Limb (tissue), 2 donors: ENCODE measurements at regions not wholly inside any gene's neighbourhood (a gene's known extent, or its start where the extent isn't known, plus 50 kb on each side); places are given as distances from the start of the nearest gene placed in this dataset.
"Not testable (repeated sequence)": the region's sequence is repeated elsewhere in the genome, so short reads cannot be mapped to it uniquely, and the experiment has no call there.

Experiments used
- DNase-seq, 2 donors: peaks; one replicate each; pipeline ENCODE4 v3.0.0-alpha.2; 2016; ENCODE audit errors: extremely low spot score in 2 of 2

DNA sequence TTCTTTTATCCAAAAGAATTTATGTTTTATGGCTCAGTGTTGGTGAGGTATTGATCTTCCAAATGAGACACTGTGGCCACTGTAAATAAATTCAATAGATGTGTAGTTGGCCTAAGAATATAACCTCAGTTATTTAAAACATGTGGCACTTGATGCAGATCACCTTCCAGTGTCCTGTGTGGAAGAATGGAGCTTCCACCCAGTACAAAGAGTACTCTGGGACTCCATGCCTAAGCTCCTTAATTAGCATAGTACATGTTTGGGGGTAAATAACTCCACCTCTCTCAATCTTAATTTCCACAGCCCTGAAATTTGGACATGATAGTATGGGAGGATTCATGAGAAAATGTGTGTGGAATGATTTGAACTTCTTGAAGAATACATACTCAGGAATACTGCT lies 105.7 kb downstream of the SPDYE17 start:
- DNase-seq, result not testable (repeated sequence)

DNA sequence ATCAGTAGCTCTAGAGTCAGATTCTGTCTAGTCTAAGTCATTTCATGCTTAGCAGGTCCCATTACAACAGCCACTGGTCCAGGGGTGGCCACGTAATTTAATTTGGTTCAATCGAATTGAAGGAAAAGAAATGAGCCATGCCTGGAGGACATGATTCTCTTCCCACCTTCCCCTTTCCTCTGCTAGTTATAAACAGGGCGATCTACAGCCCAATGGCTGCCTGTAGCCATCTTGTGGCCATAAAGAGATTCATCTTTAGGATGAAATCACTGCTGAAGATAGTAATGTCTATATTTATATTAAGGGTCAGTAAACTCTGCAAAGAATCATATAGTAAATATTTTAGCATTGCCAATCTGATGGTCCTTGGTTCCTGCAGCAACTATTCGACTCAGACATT lies 107.4 kb downstream of the SPDYE17 start:
- DNase-seq, result not testable (repeated sequence)

DNA sequence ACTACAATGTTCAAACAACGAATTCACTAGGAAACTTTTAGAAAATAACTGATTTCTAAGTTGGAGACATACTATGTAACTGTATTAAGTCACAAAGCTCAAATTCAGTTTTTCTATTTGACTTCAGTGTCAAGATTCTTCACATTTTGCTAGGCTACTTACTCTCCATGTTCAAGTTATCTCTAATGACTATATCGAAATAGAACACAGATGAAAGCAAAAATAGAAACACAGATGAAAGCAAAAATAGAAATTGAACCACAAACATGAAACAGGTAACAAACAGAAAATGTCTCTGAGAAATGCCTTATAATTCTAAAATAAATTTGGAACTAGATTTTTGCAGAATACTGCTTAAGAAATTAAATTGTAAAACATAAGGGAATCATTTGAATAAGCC lies 113.5 kb downstream of the SPDYE17 start:
- DNase-seq, result not testable (repeated sequence)

DNA sequence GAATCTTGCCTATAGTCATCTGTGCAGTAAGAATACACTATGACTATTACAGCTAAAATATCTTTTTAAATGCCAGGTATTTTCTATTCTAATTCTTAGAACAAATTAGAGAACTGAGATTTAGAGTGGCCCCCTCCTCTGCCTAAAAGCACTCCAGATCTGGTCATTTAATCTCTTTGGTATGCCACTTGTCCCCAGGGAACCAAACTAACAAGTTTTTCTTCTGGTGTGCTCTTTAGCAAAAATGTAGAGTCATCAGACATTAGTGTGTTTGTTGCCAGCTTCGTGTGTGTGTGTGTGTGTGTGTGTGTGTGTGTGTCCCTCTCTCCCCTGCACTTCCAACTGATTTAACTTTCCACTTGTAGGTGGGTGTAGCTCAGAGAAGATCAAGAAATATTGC lies 117.8 kb downstream of the SPDYE17 start:
- not testable (repeated sequence) for DNase-seq

DNA sequence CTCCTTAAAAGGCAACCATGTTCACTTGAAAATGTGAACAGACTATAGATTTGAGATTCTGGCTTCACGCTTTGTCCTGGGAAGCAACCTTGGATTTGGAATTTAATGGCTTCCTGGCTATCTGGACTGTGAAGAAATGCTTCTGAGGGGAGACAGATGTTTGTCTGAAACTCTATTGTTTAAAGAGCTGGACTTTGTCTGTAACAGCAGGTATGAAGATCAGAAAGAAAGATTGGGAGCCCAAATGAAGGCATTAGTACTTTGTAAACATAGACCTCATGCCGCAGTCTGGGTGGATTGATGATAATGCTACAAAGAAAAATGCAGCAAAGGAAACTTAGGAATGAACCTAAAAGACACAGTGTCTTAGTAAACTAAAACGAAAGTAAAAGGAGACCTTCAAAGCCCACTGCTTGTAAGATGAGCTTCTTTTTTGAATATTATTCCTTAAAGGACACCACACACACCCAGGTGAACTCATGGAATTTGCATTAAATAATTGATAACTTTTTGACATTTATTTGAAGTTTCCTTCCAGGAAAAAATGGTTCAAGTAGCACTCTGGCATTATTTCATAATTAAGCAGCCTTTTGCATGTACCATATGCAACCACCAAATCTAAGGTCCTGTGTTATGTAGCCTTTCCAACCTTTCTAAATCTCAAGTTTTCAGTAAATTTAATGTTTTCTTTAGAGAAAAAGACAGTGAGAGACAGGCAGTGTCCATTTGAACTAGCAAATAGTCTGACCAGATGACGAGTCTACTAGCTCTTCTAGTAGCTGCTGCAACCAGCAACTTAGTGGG lies 119.9 kb downstream of the SPDYE17 start:
- not testable (repeated sequence) for DNase-seq

DNA sequence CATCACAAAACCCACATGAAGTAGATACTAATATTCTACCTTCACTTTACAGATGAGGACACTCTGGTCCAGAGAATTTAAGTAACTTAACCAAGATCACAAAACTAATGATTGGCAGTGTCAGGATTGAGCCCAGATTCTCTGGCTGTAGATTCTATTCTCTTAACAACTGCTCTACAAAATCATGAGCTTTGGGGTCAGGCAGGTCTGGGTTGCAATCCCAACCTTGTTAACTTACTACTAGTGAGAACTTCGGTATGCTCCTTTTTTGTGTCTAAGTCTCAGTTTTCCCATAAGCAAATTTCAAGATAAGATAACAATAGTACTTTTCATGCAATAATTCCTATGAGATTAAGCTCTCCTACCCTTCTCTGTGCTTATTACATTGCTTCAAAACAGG lies 127.5 kb downstream of the SPDYE17 start:
- DNase-seq, result not testable (repeated sequence)

DNA sequence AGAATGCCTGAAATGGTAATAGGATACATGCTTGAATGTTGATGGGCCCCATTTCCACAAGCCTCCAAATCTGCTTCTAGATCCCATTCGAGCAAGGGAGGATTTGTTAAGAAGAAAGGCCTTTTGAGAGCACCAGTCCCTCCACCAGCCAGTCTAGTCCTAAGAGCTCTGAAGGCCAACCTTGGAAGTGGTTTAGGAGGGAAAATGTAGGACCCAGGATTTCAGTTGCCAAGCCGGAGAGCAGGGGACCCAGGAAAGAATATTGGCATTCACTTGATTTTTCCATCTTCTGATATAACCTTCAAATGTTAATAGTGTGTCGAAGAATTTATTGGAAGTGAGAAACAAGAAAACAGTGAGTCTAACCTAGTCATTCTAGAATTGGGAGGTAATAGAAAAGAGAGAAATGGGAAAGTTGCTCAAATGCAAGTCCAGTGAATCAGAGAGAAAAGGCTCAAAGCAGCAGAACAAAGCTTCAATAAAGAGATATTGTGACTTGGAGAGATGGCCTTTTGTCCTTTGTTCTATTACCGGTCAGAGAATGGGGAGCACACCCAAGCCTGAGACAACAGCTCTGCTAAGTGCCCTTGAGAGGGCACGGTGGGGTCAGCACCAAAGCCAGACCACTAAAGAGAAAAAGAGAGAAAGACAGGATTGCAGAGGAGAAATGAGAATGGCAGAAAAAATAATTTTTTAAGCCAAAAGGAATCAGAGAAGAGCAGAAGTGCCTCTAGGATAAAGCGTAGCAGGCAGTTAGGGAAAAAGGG lies 130.0 kb downstream of the SPDYE17 start:
- DNase-seq, result not testable (repeated sequence)

DNA sequence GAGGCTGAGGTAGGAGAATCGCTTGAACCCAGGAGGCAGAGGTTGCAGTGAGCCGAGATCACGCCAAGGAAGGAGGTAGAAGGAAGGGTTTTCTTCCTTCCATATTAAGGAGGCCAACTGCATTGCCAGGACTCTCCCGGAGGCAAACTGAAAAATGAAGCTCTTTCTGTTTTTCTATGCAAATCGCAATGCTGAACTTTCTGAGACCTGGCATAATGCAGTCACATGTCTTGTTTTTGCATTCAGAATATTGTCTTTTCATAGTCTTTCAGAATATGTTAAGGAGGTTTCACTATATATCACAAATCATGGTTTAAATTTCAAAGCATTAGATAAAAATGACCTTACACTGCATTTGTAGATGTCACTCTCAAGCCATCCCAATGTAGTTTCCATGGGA lies 133.4 kb downstream of the SPDYE17 start:
- not testable (repeated sequence) for DNase-seq

DNA sequence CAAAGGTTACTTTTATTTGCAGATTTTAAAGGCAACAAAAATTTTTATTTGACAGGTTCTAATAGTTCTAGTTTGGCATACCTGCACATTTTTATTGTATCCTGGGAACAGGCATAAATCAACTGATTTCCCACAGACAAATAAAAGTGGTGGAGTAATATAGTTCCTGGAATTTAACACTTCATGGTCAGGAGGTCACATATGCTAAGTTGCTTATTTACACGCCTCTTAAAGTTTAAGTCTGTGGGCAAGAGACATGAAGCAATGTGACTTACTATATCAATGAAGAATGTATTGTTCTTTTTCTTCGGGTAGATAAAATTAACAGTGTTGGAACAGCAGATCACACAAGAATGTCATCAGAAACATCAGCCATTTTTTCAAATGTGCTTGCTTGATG lies 135.2 kb downstream of the SPDYE17 start:
- not testable (repeated sequence) for DNase-seq

DNA sequence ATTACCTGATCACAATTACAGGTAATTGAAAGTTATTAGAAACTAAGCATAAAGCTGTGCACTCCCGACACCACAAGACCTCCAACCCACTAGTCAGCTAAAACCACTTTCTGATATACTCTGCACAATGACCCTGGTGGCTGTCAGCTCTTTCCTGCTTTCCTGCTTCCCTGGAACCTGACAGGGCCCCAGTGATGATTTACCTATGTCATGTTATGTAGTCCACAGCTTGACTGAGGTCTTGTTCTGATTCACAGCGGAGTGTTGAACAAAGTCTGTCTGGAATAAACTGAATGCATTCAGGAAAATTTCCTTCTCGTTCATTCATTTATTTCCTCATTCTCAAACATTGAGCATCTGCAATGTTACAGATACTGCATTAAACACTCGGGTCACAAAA lies 136.5 kb downstream of the SPDYE17 start:
- not testable (repeated sequence) for DNase-seq

DNA sequence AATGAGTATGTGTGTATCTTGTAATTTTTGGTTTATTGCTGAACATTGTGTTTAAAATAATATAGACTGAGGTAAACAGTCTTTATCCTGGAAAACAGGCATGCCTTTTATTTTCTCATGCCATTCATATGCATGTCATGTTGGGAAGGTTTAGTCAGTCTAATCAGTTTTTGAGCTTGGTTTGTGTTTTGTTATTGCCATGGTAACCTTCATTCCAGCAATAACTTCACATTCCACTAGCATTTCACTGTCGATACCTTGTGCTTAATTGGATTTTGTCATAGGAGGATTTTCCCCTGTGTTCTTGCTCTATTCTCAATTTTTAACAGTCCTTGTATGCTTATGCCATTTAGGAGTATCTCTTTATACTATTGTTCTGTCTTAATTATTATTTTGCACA lies 140.4 kb downstream of the SPDYE17 start:
- DNase-seq, result not testable (repeated sequence)

DNA sequence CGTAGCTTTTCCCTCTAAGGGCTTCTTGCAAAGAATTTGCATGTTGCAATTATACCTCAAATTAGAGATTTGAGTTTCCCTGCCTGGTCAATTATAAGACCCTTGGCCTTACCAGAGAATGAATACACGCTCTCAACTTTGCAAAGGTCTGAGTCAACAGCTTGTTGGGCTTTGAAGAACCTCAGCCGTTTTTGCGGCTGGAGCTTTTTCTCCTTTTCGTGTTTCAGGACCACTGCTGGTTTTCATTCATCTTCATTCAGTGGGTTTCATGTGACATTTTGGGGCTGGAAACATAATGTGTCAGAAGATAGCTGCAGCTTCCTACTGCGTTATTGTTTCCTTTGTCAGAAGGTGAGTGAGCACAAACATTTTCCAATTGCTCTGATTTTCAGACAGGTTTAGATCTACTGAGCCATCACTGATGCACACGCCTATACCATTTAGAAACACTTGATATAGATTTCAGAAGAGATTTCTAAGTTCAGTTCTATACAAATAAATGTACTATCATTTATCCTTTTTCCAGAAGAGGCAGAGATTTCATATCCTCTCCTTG lies 152.3 kb downstream of the SPDYE17 start:
- not testable (repeated sequence) for DNase-seq

DNA sequence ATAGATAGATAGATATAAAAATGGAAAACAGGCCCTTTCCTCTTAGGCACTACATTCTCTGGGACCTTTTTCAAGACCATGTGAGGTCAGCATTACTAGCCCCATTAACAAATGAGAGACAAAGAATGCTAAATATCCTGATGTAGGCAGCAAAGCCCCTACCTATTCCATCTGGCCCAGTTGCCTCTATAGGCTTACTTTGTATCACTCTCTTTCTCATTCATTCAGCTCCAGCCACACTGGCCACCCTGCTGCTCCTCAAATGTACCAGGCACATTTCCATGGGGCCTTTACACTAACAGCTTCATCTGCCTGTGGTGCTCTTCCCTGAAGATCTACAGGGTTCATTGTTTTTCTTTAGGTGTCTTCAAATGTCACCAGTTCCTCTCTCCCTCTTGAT lies 156.4 kb downstream of the SPDYE17 start:
- not testable (repeated sequence) for DNase-seq

DNA sequence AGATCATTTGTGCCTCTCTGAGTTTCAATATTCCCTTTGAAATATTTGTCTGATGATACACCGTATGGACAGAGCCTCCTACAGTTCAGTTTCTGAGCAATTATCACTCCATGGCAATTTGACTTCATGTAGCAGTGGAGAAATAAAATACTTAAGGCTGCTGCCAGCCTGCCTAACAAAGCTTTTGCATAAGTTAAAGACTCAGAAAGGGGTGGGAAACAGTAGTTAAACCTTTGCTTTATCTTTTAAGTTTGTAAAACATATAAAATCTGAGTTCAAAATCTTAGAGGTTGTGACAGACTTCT lies 161.7 kb downstream of the SPDYE17 start:
- DNase-seq, result not testable (repeated sequence)

DNA sequence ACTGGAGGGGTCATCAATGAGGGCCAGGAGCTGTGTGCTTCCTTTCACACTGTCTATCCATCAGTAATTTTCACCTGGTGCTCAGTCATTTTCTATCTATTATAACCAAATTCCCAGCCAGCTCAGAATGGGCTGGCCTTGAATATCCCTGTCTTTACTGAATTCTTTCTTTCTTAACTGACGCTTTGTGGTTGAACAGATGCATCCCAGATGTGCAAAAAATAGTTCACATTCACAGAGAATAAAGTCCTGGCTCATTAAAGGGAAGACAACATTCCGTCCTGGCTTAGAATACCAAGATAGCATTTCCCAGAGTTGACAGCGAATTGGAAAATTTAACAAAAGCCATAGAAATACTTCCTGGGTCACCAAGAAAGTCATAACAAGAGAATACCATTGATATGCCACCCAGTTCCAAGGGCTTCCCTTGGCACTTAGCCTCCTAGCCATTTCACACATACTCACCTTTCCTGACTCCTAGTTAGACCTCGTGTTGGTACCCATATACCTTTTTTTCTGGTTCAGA lies 164.7 kb downstream of the SPDYE17 start:
- not testable (repeated sequence) for DNase-seq

DNA sequence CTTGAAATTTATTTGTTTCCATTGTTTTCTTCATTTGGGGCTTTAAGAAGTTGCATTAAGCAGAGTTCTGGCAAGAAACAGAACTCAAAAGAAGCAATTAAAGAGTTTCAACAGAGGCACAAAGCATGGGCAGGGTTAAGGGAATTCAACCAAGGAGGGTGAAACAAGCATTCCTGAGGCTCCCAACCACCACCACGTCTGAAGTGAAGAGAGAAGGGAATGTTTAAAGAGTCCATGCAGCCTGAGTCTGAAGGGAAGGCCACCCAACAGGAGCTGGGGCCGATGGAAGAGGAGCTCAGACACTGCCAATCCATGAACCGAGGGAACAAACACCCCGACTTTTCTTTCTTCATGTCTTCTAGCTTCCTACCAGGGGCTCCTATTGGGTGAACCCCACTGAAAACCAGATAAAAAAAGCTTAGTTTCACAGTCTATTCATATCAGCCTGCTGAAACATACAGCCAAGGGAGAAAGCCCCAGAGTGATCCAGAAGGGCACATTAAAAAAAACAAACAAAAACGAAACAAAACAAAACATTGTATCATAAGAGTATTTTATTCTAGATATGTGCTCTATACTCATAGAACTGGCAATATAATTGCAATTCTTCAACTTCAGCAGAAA lies 168.9 kb downstream of the SPDYE17 start:
- not testable (repeated sequence) for DNase-seq

DNA sequence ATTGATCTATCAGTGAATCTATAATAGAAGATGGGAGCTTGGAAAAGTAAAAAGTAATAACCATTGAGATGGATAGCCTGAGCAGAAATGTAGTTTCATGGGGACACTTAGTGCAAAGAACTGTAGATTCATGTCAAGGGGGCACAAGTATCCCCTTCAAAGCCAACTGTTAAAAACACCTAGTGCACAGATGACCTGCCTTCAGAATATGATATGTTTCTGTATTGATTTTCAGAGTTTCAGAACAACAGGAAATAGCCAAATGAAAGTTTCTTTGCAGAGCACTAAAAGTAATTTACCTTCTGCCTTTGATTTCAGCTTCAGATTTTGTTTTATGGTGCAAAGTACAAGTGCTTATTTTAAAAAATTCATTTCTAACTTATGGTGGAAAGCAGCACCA lies 169.9 kb downstream of the SPDYE17 start:
- DNase-seq, result not testable (repeated sequence)

DNA sequence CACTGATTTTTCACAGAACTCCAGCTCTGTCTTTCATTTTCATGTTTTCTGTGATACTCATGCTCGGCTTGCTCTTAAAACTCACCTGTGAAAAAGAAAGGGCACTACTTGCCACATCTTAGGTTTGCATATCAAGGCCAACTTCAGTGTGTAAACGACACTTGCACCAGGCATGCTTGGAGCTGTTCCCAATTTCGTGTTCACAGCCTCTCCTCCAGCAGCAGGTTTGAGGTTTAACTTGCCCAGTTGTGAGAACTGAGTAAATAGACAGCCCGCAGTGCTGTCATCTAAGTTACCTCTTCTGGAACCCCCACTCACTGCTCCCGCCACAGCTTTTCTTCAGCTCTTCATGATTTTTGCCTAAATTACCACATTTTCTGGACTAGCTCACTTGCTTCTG lies 172.2 kb downstream of the SPDYE17 start:
- not testable (repeated sequence) for DNase-seq

DNA sequence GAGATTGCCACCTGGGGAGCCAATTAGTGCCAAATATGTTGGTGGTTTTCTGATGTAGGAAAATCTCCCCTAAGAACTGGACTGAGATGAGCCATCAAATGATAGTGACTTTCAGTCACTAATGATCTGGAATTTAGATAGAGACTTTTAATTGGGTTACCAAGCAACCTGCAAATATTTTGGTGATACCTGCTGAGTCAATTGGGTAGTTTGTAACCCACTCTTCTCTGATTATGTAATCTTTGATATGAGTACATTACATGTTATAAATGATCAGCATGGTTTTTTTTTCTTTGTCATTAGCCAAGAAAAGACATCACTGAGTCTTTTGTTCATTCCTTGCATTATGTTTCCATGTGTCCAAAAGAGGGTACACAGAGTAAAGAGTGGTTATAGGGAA lies 177.5 kb downstream of the SPDYE17 start:
- not testable (repeated sequence) for DNase-seq

DNA sequence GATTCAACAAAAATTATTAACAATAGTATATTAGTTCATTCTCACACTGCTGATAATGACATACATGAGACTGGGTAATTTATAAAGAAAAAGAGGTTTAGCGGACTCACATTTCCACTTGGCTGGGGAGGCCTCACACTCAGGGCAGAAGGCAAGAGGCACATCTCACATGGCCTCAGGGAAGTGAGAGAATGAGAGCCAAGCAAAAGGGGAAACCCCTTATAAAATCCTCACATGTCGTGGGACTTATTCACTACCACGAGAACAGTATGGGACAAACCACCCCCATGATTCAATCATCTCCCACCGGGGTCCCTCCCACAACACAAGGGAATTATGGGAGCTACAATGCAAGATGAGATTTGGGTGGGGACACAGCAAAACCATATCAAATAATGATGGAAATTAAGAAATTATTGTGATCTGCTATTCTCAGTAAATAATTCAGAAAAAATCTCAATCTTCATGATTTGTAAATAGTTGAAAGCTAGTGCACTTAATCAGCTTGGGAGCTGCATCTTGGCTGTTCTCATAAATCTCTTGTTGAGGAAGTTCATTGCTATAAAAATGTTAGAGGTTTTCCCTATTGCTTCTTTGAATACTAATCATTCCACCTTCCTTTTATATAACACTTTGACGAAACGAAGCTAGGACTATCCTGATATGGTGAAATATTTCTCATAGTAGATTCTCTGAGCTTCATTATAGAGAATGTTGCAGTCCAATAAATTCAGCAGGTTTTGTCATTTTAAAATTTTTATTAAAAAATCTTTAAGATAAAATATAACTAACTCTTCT lies 179.2 kb downstream of the SPDYE17 start:
- not testable (repeated sequence) for DNase-seq

DNA sequence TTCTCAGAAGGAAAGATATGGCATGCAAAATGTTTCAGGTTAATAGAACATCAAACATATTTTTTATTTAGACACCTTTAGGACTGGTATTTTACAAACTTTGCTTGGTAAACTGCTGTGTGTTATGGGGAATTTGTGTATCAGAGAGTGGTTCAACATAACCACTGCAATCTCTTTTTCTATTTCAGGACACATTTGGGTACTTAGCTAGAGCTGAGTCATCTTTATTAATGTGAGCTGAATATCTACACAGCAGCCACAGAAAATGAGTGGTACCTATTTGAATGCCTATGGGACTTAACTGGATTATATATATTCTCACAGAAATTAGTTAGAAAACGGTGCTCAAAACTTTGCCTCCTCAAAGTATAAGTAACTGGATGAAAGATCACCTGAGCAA lies 179.8 kb downstream of the SPDYE17 start:
- not testable (repeated sequence) for DNase-seq
